Caco-2 (cell line): ENCODE measurements at regions not wholly inside any gene's neighbourhood (a gene's known extent, or its start where the extent isn't known, plus 50 kb on each side); places are given as distances from the start of the nearest gene placed in this dataset.

Experiments
- BruUV-seq: library from RNA; stranded (reverse); fragments of 400-500 nt; replicated peaks from 2 replicates; lab custom pipeline; 2021; lab: Mats Ljungman, UMichigan
- CTCF ChIA-PET: fragments of 300-600 bp; sonication (Branson Sonifier 250); formaldehyde crosslinking; loops from one replicate; lab custom pipeline; 2022; ENCODE audit warnings: antibody characterized with exemption; lab: Charles Lee
- POLR2A ChIA-PET: fragments of 300-600 bp; sonication (Branson Sonifier 250); formaldehyde crosslinking; loops from one replicate; lab custom pipeline; 2022; ENCODE audit warnings: antibody characterized with exemption; lab: Charles Lee
- DNase-seq, 2 experiments: peaks; one replicate each; pipeline versions ENCODE4 v3.0.0 to v3.0.0-alpha.2; 2020 to 2022
- H3K27me3 ChIP-seq: replicated peaks from 2 replicates; pipeline ENCODE4 v1.6.0; 2011; ENCODE audit warnings: low read length; ENCODE audit not compliant: control insufficient read depth, insufficient read depth
- H3K36me3 ChIP-seq: 2 replicates; pipeline ENCODE4 v1.5.1; 2011; ENCODE audit warnings: low read length; ENCODE audit not compliant: control insufficient read depth, insufficient read depth
- H3K4me1 ChIP-seq: fragments of 250-450 bp; sonication (Bioruptor Pico); 2 replicates; pipeline ENCODE4 v1.5.1; 2020; ENCODE audit warnings: mild to moderate bottlenecking
- H3K4me3 ChIP-seq: 2 replicates; pipeline ENCODE4 v1.5.1; 2011; ENCODE audit warnings: low read depth, mild to moderate bottlenecking, control low read depth, low read length
- H3K9me3 ChIP-seq: fragments of 250-450 bp; sonication (Bioruptor Pico); 2 replicates; pipeline ENCODE4 v1.5.1; 2020; ENCODE audit warnings: mild to moderate bottlenecking, moderate library complexity
- H3K27ac Mint-ChIP-seq: one replicate; pipeline ENCODE4 v1.8.0; 2022; ENCODE audit warnings: mixed read lengths; ENCODE audit not compliant: unreplicated experiment
- H3K27me3 Mint-ChIP-seq: one replicate; pipeline ENCODE4 v1.8.0; 2022; ENCODE audit warnings: mixed read lengths; ENCODE audit not compliant: insufficient read depth, unreplicated experiment
- H3K36me3 Mint-ChIP-seq: one replicate; pipeline ENCODE4 v1.8.0; 2022; ENCODE audit warnings: mild to moderate bottlenecking, mixed read lengths; ENCODE audit not compliant: insufficient read depth, unreplicated experiment
- H3K4me1 Mint-ChIP-seq: one replicate; pipeline ENCODE4 v1.8.0; 2022; ENCODE audit warnings: low read depth, mixed read lengths; ENCODE audit not compliant: unreplicated experiment
- H3K4me3 Mint-ChIP-seq: one replicate; pipeline ENCODE4 v1.8.0; 2022; ENCODE audit warnings: mild to moderate bottlenecking, moderate library complexity, mixed read lengths; ENCODE audit not compliant: unreplicated experiment
- H3K9me3 Mint-ChIP-seq: one replicate; pipeline ENCODE4 v1.8.0; 2022; ENCODE audit warnings: mixed read lengths; ENCODE audit not compliant: unreplicated experiment
- CTCF ChIP-seq, 2 experiments: fragments of 200-600 bp in 1 of 2; IDR thresholded peaks; 1 replicate in 1 of 2; 2 replicates in 1 of 2; pipeline versions ENCODE4 v1.5.1 to v1.8.0; 2011 to 2022; ENCODE audit warnings: antibody characterized with exemption in 1 of 2, control low read depth in 1 of 2, inconsistent platforms in 1 of 2, low read depth in 1 of 2, low read length in 1 of 2, mild to moderate bottlenecking in 1 of 2, moderate library complexity in 1 of 2; ENCODE audit not compliant: insufficient read depth in 1 of 2, severe bottlenecking in 1 of 2, unreplicated experiment in 1 of 2
- intact Hi-C: fragments of 100-400 bp; cut with micrococcal nuclease; formaldehyde crosslinking; loops from one replicate; pipeline ENCODE4 v1.10.0; 2022; ENCODE audit not compliant: unreplicated experiment

GRCh38 chr16:9599415-9600120 lies 508.1 kb downstream of the HAPSTR1 start:
- H3K4me3 Mint-ChIP-seq, result no peak overlapping the region
- H3K4me1 Mint-ChIP-seq, result no peaks in the 10 kb centered on the region

GRCh38 chr16:9602189-9602588 lies 510.7 kb downstream of the HAPSTR1 start:
- no peaks in the 10 kb centered on the region for H3K27me3 Mint-ChIP-seq
- ChIA-PET CTCF (no interaction called here), POLR2A (no interaction called here)
- Histone ChIP-seq H3K27me3 (no peaks in the 10 kb centered on the region), H3K4me3 (no peak overlapping the region), H3K4me1 (no peaks in the 10 kb centered on the region), H3K36me3 (no peaks in the 10 kb centered on the region), H3K9me3 (no peaks in the 10 kb centered on the region)
- intact Hi-C loops, result no loop called here
- no peak overlapping the region for H3K4me3 Mint-ChIP-seq
- no peaks in the 10 kb centered on the region for H3K4me1 Mint-ChIP-seq
- BruUV-seq, result no TSS peak
- H3K9me3 Mint-ChIP-seq, result no peaks in the 10 kb centered on the region
- H3K27ac Mint-ChIP-seq, result no peak overlapping the region
- DNase-seq, result no peak
- no peaks in the 10 kb centered on the region for H3K36me3 Mint-ChIP-seq
- no peak for TF ChIP-seq CTCF (IDR thresholded peaks at IDR 0.05; ENCODE audit: insufficient read depth in 1 of 2, low read depth in 1 of 2, low read length in 1 of 2, severe bottlenecking in 1 of 2, unreplicated experiment in 1 of 2)

More at GRCh38 chr16:9599415-9600120, 508.1 kb downstream of the HAPSTR1 start:
- Mint-ChIP-seq H3K36me3 (no peaks in the 10 kb centered on the region), H3K9me3 (peaks cover 9% of the 10 kb centered on the region), H3K27me3 (no peaks in the 10 kb centered on the region), H3K27ac (no peak overlapping the region)
- no peak for TF ChIP-seq CTCF (IDR thresholded peaks at IDR 0.05; ENCODE audit: insufficient read depth in 1 of 2, low read depth in 1 of 2, low read length in 1 of 2, severe bottlenecking in 1 of 2, unreplicated experiment in 1 of 2)
- H3K36me3 ChIP-seq, result no peaks in the 10 kb centered on the region
- DNase-seq, result no peak
- BruUV-seq, result no TSS peak
- H3K9me3 ChIP-seq, result no peaks in the 10 kb centered on the region
- ChIA-PET CTCF (no interaction called here), POLR2A (no interaction called here)
- H3K4me3 ChIP-seq, result no peak overlapping the region
- H3K4me1 ChIP-seq, result 0 out of 2 replicates have a peak, but pooled peaks cover 8% of the 10 kb centered on the region
- intact Hi-C loops, result no loop called here
- H3K27me3 ChIP-seq, result no peaks in the 10 kb centered on the region

- Mint-ChIP-seq H3K36me3 (no peaks in the 10 kb centered on the region), H3K9me3 (no peaks in the 10 kb centered on the region), H3K4me3 (no peak overlapping the region), H3K4me1 (no peaks in the 10 kb centered on the region), H3K27ac (no peak overlapping the region), H3K27me3 (no peaks in the 10 kb centered on the region)
- CTCF ChIA-PET, result no interaction called here
- Histone ChIP-seq H3K4me1 (no peaks in the 10 kb centered on the region), H3K9me3 (no peaks in the 10 kb centered on the region), H3K4me3 (no peak overlapping the region), H3K27me3 (no peaks in the 10 kb centered on the region), H3K36me3 (no peaks in the 10 kb centered on the region)
- intact Hi-C loops, result no loop called here
- POLR2A ChIA-PET, result no interaction called here
- DNase-seq, result no peak
- no peak for TF ChIP-seq CTCF (IDR thresholded peaks at IDR 0.05; ENCODE audit: insufficient read depth in 1 of 2, low read depth in 1 of 2, low read length in 1 of 2, severe bottlenecking in 1 of 2, unreplicated experiment in 1 of 2)
- BruUV-seq, result no TSS peak
Observed at GRCh38 chr16:9603316-9603715, 511.9 kb downstream of the HAPSTR1 start.
